Choroid plexus epithelial cell (primary cell): ENCODE measurements at regions not wholly inside any gene's neighbourhood (a gene's known extent, or its start where the extent isn't known, plus 50 kb on each side); places are given as distances from the start of the nearest gene placed in this dataset.

ENCODE experiments used
- DNase-seq: peaks from one replicate; pipeline ENCODE4 v3.0.0-alpha.2; 2010; ENCODE audit warnings: low read depth
- H3K4me3 ChIP-seq: 2 replicates; pipeline ENCODE4 v1.5.1; 2011; ENCODE audit warnings: low read depth, mild to moderate bottlenecking, control low read depth, low read length, moderate library complexity
- TF ChIP-seq, protein P1 (sequence below): conservative IDR thresholded peaks from 2 replicates; pipeline ENCODE4 v1.5.1; 2011; ENCODE audit warnings: low read depth, mild to moderate bottlenecking, control low read depth, inconsistent platforms, low read length, moderate library complexity

- TF ChIP-seq, protein P1, sequence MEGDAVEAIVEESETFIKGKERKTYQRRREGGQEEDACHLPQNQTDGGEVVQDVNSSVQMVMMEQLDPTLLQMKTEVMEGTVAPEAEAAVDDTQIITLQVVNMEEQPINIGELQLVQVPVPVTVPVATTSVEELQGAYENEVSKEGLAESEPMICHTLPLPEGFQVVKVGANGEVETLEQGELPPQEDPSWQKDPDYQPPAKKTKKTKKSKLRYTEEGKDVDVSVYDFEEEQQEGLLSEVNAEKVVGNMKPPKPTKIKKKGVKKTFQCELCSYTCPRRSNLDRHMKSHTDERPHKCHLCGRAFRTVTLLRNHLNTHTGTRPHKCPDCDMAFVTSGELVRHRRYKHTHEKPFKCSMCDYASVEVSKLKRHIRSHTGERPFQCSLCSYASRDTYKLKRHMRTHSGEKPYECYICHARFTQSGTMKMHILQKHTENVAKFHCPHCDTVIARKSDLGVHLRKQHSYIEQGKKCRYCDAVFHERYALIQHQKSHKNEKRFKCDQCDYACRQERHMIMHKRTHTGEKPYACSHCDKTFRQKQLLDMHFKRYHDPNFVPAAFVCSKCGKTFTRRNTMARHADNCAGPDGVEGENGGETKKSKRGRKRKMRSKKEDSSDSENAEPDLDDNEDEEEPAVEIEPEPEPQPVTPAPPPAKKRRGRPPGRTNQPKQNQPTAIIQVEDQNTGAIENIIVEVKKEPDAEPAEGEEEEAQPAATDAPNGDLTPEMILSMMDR = no peak
- DNase-seq = no peak
- no peak overlapping the region for H3K4me3 ChIP-seq
Observed at GRCh38 chr20:34190262-34190661, 51.0 kb upstream of the ASIP start.

DNA sequence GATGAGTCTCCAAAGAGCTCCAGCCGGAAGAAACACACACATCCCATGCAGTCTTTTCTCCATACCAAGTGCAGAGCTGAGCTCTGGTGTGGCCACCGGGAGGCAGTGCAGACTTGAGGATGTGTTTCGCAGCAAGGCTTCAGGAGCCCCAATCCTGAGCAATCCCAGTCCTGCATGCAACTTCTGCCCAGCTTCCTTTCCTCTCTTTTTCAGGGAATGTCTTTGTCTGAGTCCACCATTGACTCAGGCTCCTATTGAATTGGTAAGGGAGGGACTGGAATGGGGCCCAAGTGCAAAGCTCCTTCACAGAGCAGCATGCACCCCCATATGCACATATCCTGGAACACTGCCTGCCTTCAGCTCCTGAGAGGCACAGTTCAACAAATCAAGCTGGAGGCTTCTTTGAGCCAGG lies 50.5 kb upstream of the ASIP start:
- H3K4me3 ChIP-seq = no peak overlapping the region
- TF ChIP-seq, protein P1 = peak; percentile 96
- DNase-seq = peak; percentile 94
